ENCODE measurements at regions not wholly inside any gene's neighbourhood (a gene's known extent, or its start where the extent isn't known, plus 50 kb on each side); places are given as distances from the start of the nearest gene placed in this dataset.
"Not testable (repeated sequence)": the region's sequence is repeated elsewhere in the genome, so short reads cannot be mapped to it uniquely, and the experiment has no call there.

DNA sequence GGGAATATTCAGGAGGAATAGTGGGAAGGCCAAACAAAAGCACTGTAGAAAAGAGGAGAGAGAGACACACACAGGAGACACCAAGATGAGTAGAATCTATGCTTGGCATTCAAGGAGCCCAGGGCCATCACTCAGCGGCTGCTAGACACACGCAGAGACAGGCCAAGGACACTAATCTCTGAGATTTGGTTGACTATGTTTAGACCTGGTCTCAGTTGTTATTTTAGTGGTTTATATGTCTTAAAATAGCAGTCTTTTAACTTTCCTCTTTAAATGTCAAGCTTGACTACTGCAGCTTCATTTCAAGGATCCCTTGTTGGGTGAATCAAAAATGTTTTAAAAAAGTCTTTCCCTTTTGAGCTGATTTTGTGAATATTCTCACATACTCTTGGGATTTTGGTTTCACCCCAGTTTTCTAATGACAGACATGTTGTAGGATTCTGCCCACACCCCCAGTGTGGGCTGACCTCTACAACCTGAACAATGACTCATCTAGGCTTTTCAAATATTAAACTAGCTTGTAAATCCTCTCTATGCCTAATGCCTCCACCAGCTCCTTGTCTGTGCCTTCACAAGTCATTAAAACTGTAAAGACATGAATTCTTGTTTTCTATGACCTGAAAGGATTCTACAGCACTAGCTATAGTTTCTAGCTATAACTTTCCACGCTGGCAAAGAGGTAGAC lies 142.7 kb upstream of the EXOC2 start:
- DNase-seq: no peak
- no peak overlapping the region for H3K4me3 ChIP-seq
- intact Hi-C loops (cut with DNase I; ENCODE audit: low total_unique reads): no loop called here
- no peaks in the 10 kb centered on the region for H3K4me1 ChIP-seq
- no peaks in the 10 kb centered on the region for H3K27me3 ChIP-seq
- H3K36me3 ChIP-seq: no peaks in the 10 kb centered on the region
- H3K9me3 ChIP-seq: peaks cover 0 to 8% (median 0%) of the 10 kb centered on the region in 3 donors
- TF ChIP-seq, protein P1, sequence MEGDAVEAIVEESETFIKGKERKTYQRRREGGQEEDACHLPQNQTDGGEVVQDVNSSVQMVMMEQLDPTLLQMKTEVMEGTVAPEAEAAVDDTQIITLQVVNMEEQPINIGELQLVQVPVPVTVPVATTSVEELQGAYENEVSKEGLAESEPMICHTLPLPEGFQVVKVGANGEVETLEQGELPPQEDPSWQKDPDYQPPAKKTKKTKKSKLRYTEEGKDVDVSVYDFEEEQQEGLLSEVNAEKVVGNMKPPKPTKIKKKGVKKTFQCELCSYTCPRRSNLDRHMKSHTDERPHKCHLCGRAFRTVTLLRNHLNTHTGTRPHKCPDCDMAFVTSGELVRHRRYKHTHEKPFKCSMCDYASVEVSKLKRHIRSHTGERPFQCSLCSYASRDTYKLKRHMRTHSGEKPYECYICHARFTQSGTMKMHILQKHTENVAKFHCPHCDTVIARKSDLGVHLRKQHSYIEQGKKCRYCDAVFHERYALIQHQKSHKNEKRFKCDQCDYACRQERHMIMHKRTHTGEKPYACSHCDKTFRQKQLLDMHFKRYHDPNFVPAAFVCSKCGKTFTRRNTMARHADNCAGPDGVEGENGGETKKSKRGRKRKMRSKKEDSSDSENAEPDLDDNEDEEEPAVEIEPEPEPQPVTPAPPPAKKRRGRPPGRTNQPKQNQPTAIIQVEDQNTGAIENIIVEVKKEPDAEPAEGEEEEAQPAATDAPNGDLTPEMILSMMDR (IDR thresholded peaks at IDR 0.05): no peak
- H3K27ac ChIP-seq: no peak overlapping the region

DNA sequence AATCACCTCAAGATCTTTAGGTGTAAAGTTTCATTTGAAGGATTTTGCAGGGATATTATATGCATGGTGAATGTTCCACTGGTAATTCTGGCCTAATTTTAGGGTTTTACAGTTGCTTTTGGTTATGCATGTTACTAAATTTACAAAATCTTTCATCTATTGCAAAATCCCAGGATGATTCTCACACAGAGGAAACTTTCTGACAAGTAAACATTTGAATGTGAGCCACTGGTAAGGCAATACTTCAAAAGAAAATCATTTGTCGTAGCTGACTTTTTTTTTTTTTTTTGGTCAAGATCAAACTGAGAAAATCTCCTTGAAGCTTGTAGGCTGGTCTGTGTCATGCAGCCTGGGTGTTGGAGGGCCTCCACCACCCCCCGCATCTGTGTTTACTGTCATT lies 141.9 kb upstream of the EXOC2 start:
- H3K27ac ChIP-seq: no peak overlapping the region
- no peak overlapping the region for H3K4me3 ChIP-seq
- TF ChIP-seq, protein P1 (IDR thresholded peaks at IDR 0.05): no peak
- no peaks in the 10 kb centered on the region for H3K36me3 ChIP-seq
- no peaks in the 10 kb centered on the region for H3K4me1 ChIP-seq
- no peak for DNase-seq
- peaks cover 0 to 8% (median 0%) of the 10 kb centered on the region in 3 donors for H3K9me3 ChIP-seq
- intact Hi-C loops (cut with DNase I; ENCODE audit: low total_unique reads): no loop called here
- no peaks in the 10 kb centered on the region for H3K27me3 ChIP-seq

DNA sequence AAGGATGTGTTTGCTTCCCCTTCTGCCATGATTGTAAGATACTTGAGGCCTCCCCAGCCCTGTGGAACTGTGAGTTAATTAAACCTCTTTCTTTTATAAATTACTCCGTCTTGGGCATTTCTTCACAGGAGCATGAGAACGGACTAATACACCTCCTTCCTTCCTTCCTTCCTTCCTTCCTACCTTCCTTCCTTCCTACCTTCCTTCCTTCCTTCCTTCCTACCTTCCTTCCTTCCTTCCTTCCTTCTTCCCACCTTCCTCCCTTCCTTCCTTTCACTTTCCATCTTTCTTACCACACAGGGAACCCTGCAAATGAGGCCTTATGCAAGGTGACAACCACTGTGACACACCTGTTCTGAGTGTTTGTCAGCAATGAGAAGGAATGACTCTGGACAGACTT lies 141.3 kb upstream of the EXOC2 start:
- peaks cover 0 to 8% (median 0%) of the 10 kb centered on the region in 3 donors for H3K9me3 ChIP-seq
- H3K27ac ChIP-seq: no peak overlapping the region
- no peak for DNase-seq
- no peaks in the 10 kb centered on the region for H3K27me3 ChIP-seq
- H3K36me3 ChIP-seq: no peaks in the 10 kb centered on the region
- no peaks in the 10 kb centered on the region for H3K4me1 ChIP-seq
- no peak overlapping the region for H3K4me3 ChIP-seq
- TF ChIP-seq, protein P1 (IDR thresholded peaks at IDR 0.05): no peak
- intact Hi-C loops (cut with DNase I; ENCODE audit: low total_unique reads): no loop called here

DNA sequence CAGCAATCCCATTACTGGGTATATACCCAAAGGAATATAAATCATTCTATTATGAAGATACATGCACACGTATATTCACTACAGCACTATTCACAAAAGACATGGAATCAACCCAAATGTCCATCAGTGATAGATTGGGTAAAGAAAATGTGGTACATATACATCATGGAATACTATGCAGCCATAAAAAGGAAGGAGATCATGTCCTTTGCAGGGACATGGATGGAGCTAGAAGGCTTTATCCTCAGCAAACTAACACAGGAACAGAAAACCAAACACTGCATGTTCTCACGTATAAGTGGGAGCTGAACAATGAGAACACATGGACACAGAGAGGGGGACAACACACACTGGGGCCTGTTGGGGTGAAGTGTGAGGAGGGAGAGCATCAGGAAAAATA lies 139.9 kb upstream of the EXOC2 start:
- H3K4me3 ChIP-seq; H3K27me3 ChIP-seq; H3K4me1 ChIP-seq; H3K27ac ChIP-seq; intact Hi-C loops (cut with DNase I; ENCODE audit: low total_unique reads); DNase-seq; H3K9me3 ChIP-seq; H3K36me3 ChIP-seq: not testable (repeated sequence)

DNA sequence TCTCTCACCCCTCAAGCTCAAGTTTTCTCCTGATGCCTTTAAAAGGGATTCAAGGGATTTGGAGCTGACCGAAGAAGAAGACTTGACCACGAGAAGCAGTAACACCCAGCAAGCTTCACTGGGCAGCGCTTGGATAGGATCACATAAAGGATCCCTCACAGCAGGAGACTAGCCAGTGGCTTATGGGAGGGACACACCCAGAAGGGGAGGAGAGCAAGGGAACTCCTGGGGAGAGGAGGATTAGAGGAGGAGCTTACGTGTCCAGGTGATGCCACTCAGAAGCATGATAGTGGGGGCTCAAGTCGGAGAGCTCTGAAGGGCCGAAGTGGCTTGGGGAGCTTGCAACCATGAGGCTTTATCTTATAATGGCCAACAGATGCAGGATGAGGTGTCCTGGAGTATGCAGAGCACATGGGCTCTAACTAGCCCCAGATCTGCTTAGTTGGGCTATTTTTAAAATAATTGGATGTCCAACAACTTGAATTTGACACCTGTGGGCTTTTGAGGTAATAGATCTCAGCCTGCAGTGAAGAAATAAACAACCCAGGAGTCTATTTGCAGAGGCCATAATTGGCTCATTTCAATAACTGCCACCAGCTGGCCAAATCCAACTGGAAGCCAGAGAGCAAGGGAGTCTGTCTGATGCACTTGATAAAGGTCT lies 137.9 kb upstream of the EXOC2 start:
- no peak for DNase-seq
- Histone ChIP-seq H3K27ac (no peak overlapping the region), H3K4me1 (no peaks in the 10 kb centered on the region), H3K27me3 (no peaks in the 10 kb centered on the region), H3K36me3 (no peaks in the 10 kb centered on the region), H3K9me3 (peaks cover 0 to 13% (median 4%) of the 10 kb centered on the region in 3 donors), H3K4me3 (no peak overlapping the region)
- intact Hi-C loops (cut with DNase I; ENCODE audit: low total_unique reads): no loop called here
- TF ChIP-seq, protein P1 (IDR thresholded peaks at IDR 0.05): no peak

DNA sequence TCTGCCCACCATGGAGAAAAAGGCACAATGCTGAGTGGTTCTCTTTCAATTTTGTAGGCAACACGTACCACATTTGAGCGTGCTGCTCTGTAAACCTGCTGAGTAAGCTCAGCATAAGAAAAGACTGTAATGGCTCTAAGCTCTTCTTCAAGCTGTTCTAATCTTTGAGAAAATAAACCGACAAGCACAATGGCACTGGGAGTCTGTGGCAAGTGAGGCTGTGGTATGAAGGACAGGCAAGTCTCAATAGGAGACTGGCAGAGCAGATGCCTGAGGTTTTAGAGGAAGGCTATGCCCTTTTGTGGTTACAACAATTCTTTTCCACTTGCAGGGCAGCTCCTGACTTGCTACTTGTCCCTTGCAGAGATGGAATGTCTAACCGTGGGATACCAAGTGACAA lies 136.7 kb upstream of the EXOC2 start:
- no peaks in the 10 kb centered on the region for H3K4me1 ChIP-seq
- H3K9me3 ChIP-seq: peaks cover 0 to 13% (median 6%) of the 10 kb centered on the region in 3 donors
- no peak overlapping the region for H3K4me3 ChIP-seq
- TF ChIP-seq, protein P1 (IDR thresholded peaks at IDR 0.05): no peak
- DNase-seq: no peak
- no peaks in the 10 kb centered on the region for H3K27me3 ChIP-seq
- H3K36me3 ChIP-seq: no peaks in the 10 kb centered on the region
- H3K27ac ChIP-seq: no peak overlapping the region
- intact Hi-C loops (cut with DNase I; ENCODE audit: low total_unique reads): no loop called here
